Osteoblast (primary cell): ENCODE measurements at regions not wholly inside any gene's neighbourhood (a gene's known extent, or its start where the extent isn't known, plus 50 kb on each side); places are given as distances from the start of the nearest gene placed in this dataset.

Source experiments
- DNase-seq: peaks from one replicate; pipeline ENCODE4 v3.0.0; 2011; ENCODE audit warnings: low spot score, mixed read lengths; ENCODE audit not compliant: insufficient read length; ENCODE audit errors: missing footprints
- H2AFZ ChIP-seq: 2 replicates; pipeline ENCODE4 v1.6.0; 2011; ENCODE audit warnings: mild to moderate bottlenecking, low read length
- H3K27ac ChIP-seq: 2 replicates; pipeline ENCODE4 v1.5.1; 2011; ENCODE audit warnings: mild to moderate bottlenecking, low read depth, low read length, moderate library complexity
- H3K27me3 ChIP-seq: 2 replicates; pipeline ENCODE4 v1.6.0; 2012; ENCODE audit warnings: mild to moderate bottlenecking, control low read depth, inconsistent platforms, low read length, moderate library complexity; ENCODE audit not compliant: insufficient read depth
- H3K36me3 ChIP-seq: 2 replicates; pipeline ENCODE4 v1.5.1; 2011; ENCODE audit warnings: mild to moderate bottlenecking, low read length, control low read depth, moderate library complexity; ENCODE audit not compliant: insufficient read depth
- H3K4me1 ChIP-seq: 2 replicates; pipeline ENCODE4 v1.5.1; 2011; ENCODE audit warnings: mild to moderate bottlenecking, low read length, control low read depth, moderate library complexity; ENCODE audit not compliant: insufficient read depth
- H3K4me2 ChIP-seq: 2 replicates; pipeline ENCODE4 v1.6.0; 2011; ENCODE audit warnings: mild to moderate bottlenecking, low read length; ENCODE audit not compliant: insufficient read depth
- H3K4me3 ChIP-seq: fragments of 200-600 bp; sonication (generic); 3 replicates; pipeline ENCODE4 v1.5.1; 2012; ENCODE audit warnings: mild to moderate bottlenecking, low read length, inconsistent platforms; ENCODE audit not compliant: insufficient read depth
- H3K79me2 ChIP-seq: 2 replicates; pipeline ENCODE4 v1.6.0; 2012; ENCODE audit warnings: mild to moderate bottlenecking, low read length, control low read depth, inconsistent platforms; ENCODE audit not compliant: insufficient read depth
- H3K9me3 ChIP-seq: 2 replicates; pipeline ENCODE4 v1.5.1; 2011; ENCODE audit warnings: low read depth, low read length, control low read depth
- H4K20me1 ChIP-seq: 2 replicates; pipeline ENCODE4 v1.6.0; 2012; ENCODE audit warnings: mild to moderate bottlenecking, low read length, control low read depth; ENCODE audit not compliant: insufficient read depth
- CTCF ChIP-seq: IDR thresholded peaks from 2 replicates; pipeline ENCODE4 v1.5.1; 2011; ENCODE audit warnings: mild to moderate bottlenecking, low read depth, low read length, moderate library complexity; ENCODE audit errors: extremely low read depth

GRCh38 chr11:130624971-130625544 is 176.6 kb downstream of the ADAMTS15 start:
- H3K79me2 ChIP-seq, result no peaks in the 10 kb centered on the region
- H2AFZ ChIP-seq, result no peak overlapping the region
- no peaks in the 10 kb centered on the region for H4K20me1 ChIP-seq
- H3K4me3 ChIP-seq, result no peak overlapping the region
- H3K4me2 ChIP-seq, result no peak overlapping the region
- H3K27ac ChIP-seq, result no peak overlapping the region
- H3K9me3 ChIP-seq, result no peaks in the 10 kb centered on the region
- no peaks in the 10 kb centered on the region for H3K4me1 ChIP-seq
- DNase-seq, result no peak
- H3K27me3 ChIP-seq, result peaks cover 3% of the 10 kb centered on the region
- H3K36me3 ChIP-seq, result no peaks in the 10 kb centered on the region
- TF ChIP-seq CTCF, result no peak

- Histone ChIP-seq H3K4me2 (no peak overlapping the region), H2AFZ (no peak overlapping the region), H4K20me1 (no peaks in the 10 kb centered on the region), H3K4me3 (no peak overlapping the region), H3K79me2 (no peaks in the 10 kb centered on the region), H3K27me3 (peaks cover 3% of the 10 kb centered on the region), H3K27ac (no peak overlapping the region), H3K36me3 (no peaks in the 10 kb centered on the region), H3K9me3 (no peaks in the 10 kb centered on the region), H3K4me1 (peaks cover 3% of the 10 kb centered on the region)
- TF ChIP-seq CTCF, result no peak
- DNase-seq, result no peak
Observed at GRCh38 chr11:130625578-130626306, 177.3 kb downstream of the ADAMTS15 start.

GRCh38 chr11:130629039-130629438 is 180.6 kb downstream of the ADAMTS15 start:
- Histone ChIP-seq H3K27me3 (no peaks in the 10 kb centered on the region), H2AFZ (no peak overlapping the region), H3K4me1 (peaks cover 18% of the 10 kb centered on the region), H3K9me3 (no peaks in the 10 kb centered on the region), H3K4me3 (no peak overlapping the region), H4K20me1 (no peaks in the 10 kb centered on the region), H3K36me3 (no peaks in the 10 kb centered on the region), H3K4me2 (no peak overlapping the region), H3K27ac (no peak overlapping the region), H3K79me2 (no peaks in the 10 kb centered on the region)
- TF ChIP-seq CTCF, result no peak
- no peak for DNase-seq

GRCh38 chr11:130631119-130631518 is 182.7 kb downstream of the ADAMTS15 start:
- Histone ChIP-seq H3K9me3 (no peaks in the 10 kb centered on the region), H3K27ac (peak overlapping the region; percentile 46), H3K27me3 (no peaks in the 10 kb centered on the region), H3K4me3 (no peak overlapping the region), H3K36me3 (no peaks in the 10 kb centered on the region), H3K4me2 (peak overlapping the region; percentile 12), H4K20me1 (no peaks in the 10 kb centered on the region), H2AFZ (no peak overlapping the region), H3K4me1 (peaks cover 32% of the 10 kb centered on the region), H3K79me2 (no peaks in the 10 kb centered on the region)
- no peak for DNase-seq
- no peak for TF ChIP-seq CTCF
